Stimulated activated effector memory CD8-positive, alpha-beta T cell treated with anti-CD3 and anti-CD28 coated beads, Interleukin-12 subunit alpha, Interleukin-12 subunit beta, amount 100 ng/mL, for 72 hours (primary cell): ENCODE measurements at regions not wholly inside any gene's neighbourhood (a gene's known extent, or its start where the extent isn't known, plus 50 kb on each side); places are given as distances from the start of the nearest gene placed in this dataset.

ENCODE experiments used
- ATAC-seq: fragments of 150-1000 bp; cut with Tn5 transposase; 2 replicates; pipeline ENCODE4 v1.10.0; 2021
- DNase-seq, 2 donors: peaks; one replicate each; pipeline ENCODE4 v3.0.0; 2021 to 2022; ENCODE audit warnings: low spot score in 2 of 2
- H3K27ac Mint-ChIP-seq: one replicate; pipeline ENCODE4 v1.8.0; 2022; ENCODE audit warnings: mild to moderate bottlenecking, mixed read lengths
- H3K36me3 Mint-ChIP-seq: one replicate; pipeline ENCODE4 v1.8.0; 2022; ENCODE audit warnings: mild to moderate bottlenecking, mixed read lengths
- H3K4me1 Mint-ChIP-seq: one replicate; pipeline ENCODE4 v1.8.0; 2022; ENCODE audit warnings: mixed read lengths
- H3K4me3 Mint-ChIP-seq: one replicate; pipeline ENCODE4 v1.8.0; 2022; ENCODE audit warnings: mild to moderate bottlenecking, mixed read lengths
- H3K9me3 Mint-ChIP-seq: one replicate; pipeline ENCODE4 v1.8.0; 2022; ENCODE audit warnings: mixed read lengths

- no peak for ATAC-seq
- Mint-ChIP-seq H3K27ac (no peak overlapping the region), H3K36me3 (no peaks in the 10 kb centered on the region), H3K9me3 (peaks cover 6% of the 10 kb centered on the region), H3K4me1 (no peaks in the 10 kb centered on the region), H3K4me3 (no peak overlapping the region)
- no peak for DNase-seq
These were observed 661.5 kb upstream of the NUDT12 start for GRCh38 chr5:104223885-104224773.

- Mint-ChIP-seq H3K9me3 (peaks cover 11% of the 10 kb centered on the region), H3K4me1 (no peaks in the 10 kb centered on the region), H3K36me3 (no peaks in the 10 kb centered on the region), H3K27ac (no peak overlapping the region), H3K4me3 (no peak overlapping the region)
- no peak for DNase-seq
- no peak for ATAC-seq
These were observed 655.6 kb upstream of the NUDT12 start for GRCh38 chr5:104218200-104218599.

- DNase-seq = no peak
- H3K4me3 Mint-ChIP-seq = no peak overlapping the region
- H3K27ac Mint-ChIP-seq = no peak overlapping the region
- peaks cover 22% of the 10 kb centered on the region for H3K9me3 Mint-ChIP-seq
- no peak for ATAC-seq
- H3K36me3 Mint-ChIP-seq = no peaks in the 10 kb centered on the region
- H3K4me1 Mint-ChIP-seq = no peaks in the 10 kb centered on the region
These were observed 650.6 kb upstream of the NUDT12 start for GRCh38 chr5:104213216-104213615.

DNA sequence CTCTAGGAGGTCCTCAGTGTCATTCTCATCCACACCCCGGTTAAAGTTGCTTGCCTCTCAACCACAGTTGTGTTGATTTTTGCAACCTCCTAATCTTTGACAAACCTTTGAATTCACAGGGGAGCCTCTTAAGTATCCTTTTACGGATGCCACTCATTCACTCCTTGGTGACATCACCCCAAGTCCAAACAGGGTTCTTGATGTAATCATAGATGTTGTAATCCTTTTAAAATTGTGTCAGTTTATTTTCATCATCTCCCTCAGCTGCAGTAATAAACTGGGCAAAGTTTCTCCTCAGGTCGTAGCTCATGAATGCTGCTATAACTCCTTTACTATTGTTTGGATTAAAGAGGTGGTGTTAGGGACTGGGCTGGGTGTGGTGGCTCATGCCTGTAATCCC is 637.2 kb upstream of the NUDT12 start:
- no peak overlapping the region for H3K27ac Mint-ChIP-seq
- peaks cover 3% of the 10 kb centered on the region for H3K9me3 Mint-ChIP-seq
- DNase-seq = no peak
- no peaks in the 10 kb centered on the region for H3K36me3 Mint-ChIP-seq
- no peaks in the 10 kb centered on the region for H3K4me1 Mint-ChIP-seq
- no peak for ATAC-seq
- H3K4me3 Mint-ChIP-seq = no peak overlapping the region

DNA sequence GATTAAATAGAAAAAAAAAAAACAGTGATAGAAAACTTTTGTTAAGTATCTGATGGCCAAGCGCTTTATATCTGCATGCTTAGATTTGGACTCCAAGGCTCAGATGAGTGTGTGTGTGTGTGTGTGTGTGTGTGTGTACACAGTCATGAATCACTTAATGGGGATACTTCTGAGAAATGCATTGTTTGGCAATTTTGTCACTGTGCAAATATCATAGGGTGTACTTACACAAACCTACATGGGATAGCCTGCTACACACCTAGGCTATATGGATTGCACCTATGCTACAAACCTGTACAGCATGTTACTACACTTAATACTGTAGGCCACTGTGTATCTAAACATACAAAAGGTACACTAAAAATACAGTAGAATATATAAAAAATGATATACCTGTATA is 635.6 kb upstream of the NUDT12 start:
- Mint-ChIP-seq H3K27ac (no peak overlapping the region), H3K4me1 (no peaks in the 10 kb centered on the region), H3K9me3 (peaks cover 3% of the 10 kb centered on the region), H3K36me3 (no peaks in the 10 kb centered on the region), H3K4me3 (no peak overlapping the region)
- ATAC-seq (no peak), DNase-seq (no peak)

DNA sequence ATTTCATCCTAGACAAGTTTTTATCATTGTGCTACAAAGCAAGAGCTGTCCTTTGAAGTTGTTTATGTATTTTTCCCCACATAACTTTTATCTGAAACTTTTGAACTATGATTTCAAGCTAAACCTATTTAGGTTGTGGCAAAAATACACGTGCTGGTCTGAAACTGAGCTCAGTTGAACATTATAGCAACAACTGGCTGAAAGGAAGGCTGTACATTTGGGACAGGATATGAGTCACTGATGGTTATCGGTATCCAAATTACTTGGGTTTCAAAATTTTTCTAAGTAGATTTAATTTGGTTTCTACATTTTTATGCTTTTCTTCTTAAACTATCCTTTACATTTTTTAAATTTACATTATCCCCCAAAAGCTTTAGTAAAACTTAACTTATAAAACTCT is 627.3 kb upstream of the NUDT12 start:
- H3K36me3 Mint-ChIP-seq = no peaks in the 10 kb centered on the region
- no peaks in the 10 kb centered on the region for H3K9me3 Mint-ChIP-seq
- no peak for DNase-seq
- H3K4me1 Mint-ChIP-seq = no peaks in the 10 kb centered on the region
- no peak overlapping the region for H3K27ac Mint-ChIP-seq
- H3K4me3 Mint-ChIP-seq = no peak overlapping the region
- ATAC-seq = no peak

DNA sequence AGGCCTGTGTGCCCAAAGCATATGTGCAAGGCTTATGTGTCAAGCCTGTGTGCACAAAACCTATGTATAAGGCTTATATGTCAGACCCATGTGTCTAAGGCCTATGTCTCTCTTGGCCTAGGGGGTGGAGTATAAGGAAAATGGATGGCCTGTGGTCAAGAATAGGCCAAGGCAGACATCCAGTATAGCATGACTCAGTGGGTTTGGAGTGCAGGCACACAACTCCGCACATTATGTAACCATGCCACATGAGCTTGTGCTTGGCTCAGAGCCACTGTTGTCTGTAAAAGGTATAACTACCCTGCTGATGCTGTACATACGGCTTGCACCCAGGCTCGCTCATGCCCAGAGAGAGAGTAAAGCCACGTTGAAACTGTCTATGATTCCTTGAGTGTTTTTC is 626.4 kb upstream of the NUDT12 start:
- ATAC-seq = peak; percentile 8

GRCh38 chr5:104187656-104188055 is 625.1 kb upstream of the NUDT12 start:
- H3K27ac Mint-ChIP-seq = no peak overlapping the region

More for the DNA sequence above, 626.4 kb upstream of the NUDT12 start:
- Mint-ChIP-seq H3K4me1 (no peaks in the 10 kb centered on the region), H3K4me3 (no peak overlapping the region), H3K36me3 (no peaks in the 10 kb centered on the region), H3K27ac (no peak overlapping the region), H3K9me3 (peaks cover 3% of the 10 kb centered on the region)
- no peak for DNase-seq

DNA sequence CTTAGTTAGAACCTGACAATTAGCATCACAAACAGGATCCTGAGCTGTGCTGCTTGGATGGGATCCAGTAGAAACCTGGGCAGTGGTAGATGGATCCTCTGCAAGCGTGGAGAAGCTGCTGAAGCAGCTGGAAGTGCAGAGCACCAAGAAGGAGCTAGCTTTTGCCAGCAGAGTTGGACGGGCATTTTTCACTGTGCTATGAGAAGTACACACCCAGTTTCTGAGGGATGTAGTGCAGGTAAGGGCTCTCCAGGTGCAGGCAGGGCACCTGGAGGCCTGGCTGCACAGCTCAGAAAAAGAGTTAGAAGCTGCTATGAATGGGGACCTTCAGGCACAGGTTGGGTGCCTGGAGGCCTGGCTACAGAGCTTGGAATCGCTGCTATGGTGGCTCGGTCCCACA is 623.9 kb upstream of the NUDT12 start:
- H3K4me3 Mint-ChIP-seq = no peak overlapping the region
- no peak for ATAC-seq
- H3K27ac Mint-ChIP-seq = no peak overlapping the region
- H3K4me1 Mint-ChIP-seq = no peaks in the 10 kb centered on the region
- DNase-seq = no peak
- no peaks in the 10 kb centered on the region for H3K36me3 Mint-ChIP-seq
- H3K9me3 Mint-ChIP-seq = peaks cover 4% of the 10 kb centered on the region

More at GRCh38 chr5:104187656-104188055, 625.1 kb upstream of the NUDT12 start:
- Mint-ChIP-seq H3K9me3 (peaks cover 3% of the 10 kb centered on the region), H3K4me3 (no peak overlapping the region), H3K36me3 (no peaks in the 10 kb centered on the region), H3K4me1 (no peaks in the 10 kb centered on the region)
- DNase-seq (no peak), ATAC-seq (no peak)

- no peak for ATAC-seq
- Mint-ChIP-seq H3K4me1 (no peaks in the 10 kb centered on the region), H3K27ac (no peak overlapping the region), H3K36me3 (no peaks in the 10 kb centered on the region), H3K9me3 (peaks cover 8% of the 10 kb centered on the region), H3K4me3 (no peak overlapping the region)
- DNase-seq = no peak
These were observed 623.5 kb upstream of the NUDT12 start for GRCh38 chr5:104186100-104186499.

DNA sequence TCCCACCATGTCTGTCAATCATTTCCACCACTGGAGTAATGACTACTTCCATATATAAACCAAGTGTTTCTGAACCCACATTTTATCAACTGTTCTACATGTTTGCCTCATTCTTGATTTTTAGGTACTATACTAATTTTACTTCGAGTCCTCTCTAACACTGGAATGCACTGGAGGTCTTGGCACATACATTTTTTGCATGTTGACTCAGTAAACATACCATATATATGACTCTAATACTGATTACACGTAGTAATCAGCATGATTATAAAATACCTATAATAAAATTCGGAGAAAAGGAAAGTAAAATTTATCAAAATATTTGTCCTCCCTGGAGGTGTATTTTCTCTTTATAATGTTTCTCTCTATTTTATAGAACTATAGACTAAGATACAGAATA is 621.7 kb upstream of the NUDT12 start:
- peaks cover 13% of the 10 kb centered on the region for H3K9me3 Mint-ChIP-seq
- no peak for DNase-seq
- no peak overlapping the region for H3K27ac Mint-ChIP-seq
- no peak for ATAC-seq
- no peaks in the 10 kb centered on the region for H3K36me3 Mint-ChIP-seq
- H3K4me1 Mint-ChIP-seq = no peaks in the 10 kb centered on the region
- H3K4me3 Mint-ChIP-seq = no peak overlapping the region

- ATAC-seq = no peak
- no peaks in the 10 kb centered on the region for H3K36me3 Mint-ChIP-seq
These were observed 616.4 kb upstream of the NUDT12 start for GRCh38 chr5:104178829-104179456.

GRCh38 chr5:104178066-104178465 is 615.5 kb upstream of the NUDT12 start:
- Mint-ChIP-seq H3K36me3 (no peaks in the 10 kb centered on the region), H3K4me1 (no peaks in the 10 kb centered on the region), H3K9me3 (peaks cover 18% of the 10 kb centered on the region), H3K27ac (no peak overlapping the region), H3K4me3 (no peak overlapping the region)
- DNase-seq = no peak
- ATAC-seq = no peak

More at GRCh38 chr5:104178829-104179456, 616.4 kb upstream of the NUDT12 start:
- Mint-ChIP-seq H3K4me3 (no peak overlapping the region), H3K27ac (no peak overlapping the region), H3K9me3 (peaks cover 15% of the 10 kb centered on the region), H3K4me1 (no peaks in the 10 kb centered on the region)
- DNase-seq = no peak

DNA sequence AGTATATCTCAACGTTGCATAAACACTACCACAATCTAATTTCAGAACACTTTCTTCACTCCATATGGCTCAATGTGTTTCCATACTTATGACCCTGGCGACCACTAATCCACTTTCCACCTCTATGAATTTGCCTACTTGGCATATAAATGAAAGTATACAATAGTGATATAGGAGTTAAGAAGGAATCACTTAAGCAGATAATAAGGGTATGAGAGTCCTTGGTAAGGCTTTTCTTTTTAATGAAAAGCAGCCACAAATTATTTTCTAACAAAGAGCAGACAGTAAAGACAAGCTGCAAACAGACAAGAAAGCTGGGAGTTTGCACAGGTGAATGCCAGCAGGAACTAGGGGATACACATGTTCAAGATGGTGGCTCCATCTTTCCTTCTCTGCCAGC is 615.1 kb upstream of the NUDT12 start:
- no peak overlapping the region for H3K27ac Mint-ChIP-seq
- no peaks in the 10 kb centered on the region for H3K4me1 Mint-ChIP-seq
- H3K36me3 Mint-ChIP-seq = no peaks in the 10 kb centered on the region
- DNase-seq (no peak), ATAC-seq (no peak)
- peaks cover 18% of the 10 kb centered on the region for H3K9me3 Mint-ChIP-seq
- no peak overlapping the region for H3K4me3 Mint-ChIP-seq

GRCh38 chr5:104172976-104173375 is 610.4 kb upstream of the NUDT12 start:
- DNase-seq (no peak), ATAC-seq (no peak)
- no peaks in the 10 kb centered on the region for H3K4me1 Mint-ChIP-seq
- no peak overlapping the region for H3K4me3 Mint-ChIP-seq
- H3K27ac Mint-ChIP-seq = no peak overlapping the region
- H3K36me3 Mint-ChIP-seq = no peaks in the 10 kb centered on the region
- H3K9me3 Mint-ChIP-seq = peaks cover 5% of the 10 kb centered on the region
